Parathyroid adenoma (tissue), 2 donors: ENCODE measurements at regions not wholly inside any gene's neighbourhood (a gene's known extent, or its start where the extent isn't known, plus 50 kb on each side); places are given as distances from the start of the nearest gene placed in this dataset.

ENCODE experiments used
- H2AFZ ChIP-seq: fragments of 300-600 bp; sonication (generic); one replicate; pipeline ENCODE4 v1.7.0; 2017; ENCODE audit warnings: antibody characterized with exemption, mild to moderate bottlenecking
- H3K27ac ChIP-seq: fragments of 300-600 bp; sonication (generic); one replicate; pipeline ENCODE4 v1.7.0; 2017
- H3K27me3 ChIP-seq: fragments of 300-600 bp; sonication (generic); one replicate; pipeline ENCODE4 v1.7.0; 2017; ENCODE audit warnings: low read length; ENCODE audit not compliant: control insufficient read depth, insufficient read depth
- H3K36me3 ChIP-seq: fragments of 300-600 bp; sonication (generic); one replicate; pipeline ENCODE4 v1.7.0; 2017; ENCODE audit warnings: low read length; ENCODE audit not compliant: control insufficient read depth, insufficient read depth
- H3K4me1 ChIP-seq: fragments of 300-600 bp; sonication (generic); one replicate; pipeline ENCODE4 v1.7.0; 2017; ENCODE audit warnings: control low read depth
- H3K4me2 ChIP-seq: fragments of 300-600 bp; sonication (generic); one replicate; pipeline ENCODE4 v1.7.0; 2017; ENCODE audit warnings: low read length
- H3K4me3 ChIP-seq: fragments of 300-600 bp; sonication (generic); one replicate; pipeline ENCODE4 v1.7.0; 2017; ENCODE audit warnings: low read depth, low read length
- H3K79me2 ChIP-seq: fragments of 300-600 bp; sonication (generic); one replicate; pipeline ENCODE4 v1.7.0; 2017; ENCODE audit warnings: control low read depth
- H3K9ac ChIP-seq: fragments of 300-600 bp; sonication (generic); one replicate; pipeline ENCODE4 v1.7.0; 2017; ENCODE audit warnings: mild to moderate bottlenecking
- H3K9me3 ChIP-seq: fragments of 300-600 bp; sonication (generic); one replicate; pipeline ENCODE4 v1.7.0; 2017; ENCODE audit warnings: low read length; ENCODE audit not compliant: control insufficient read depth
- CTCF ChIP-seq: fragments of 300-600 bp; sonication (generic); IDR thresholded peaks from one replicate; pipeline ENCODE4 v1.7.0; 2017; ENCODE audit warnings: antibody characterized with exemption, mild to moderate bottlenecking
- donor health status: primary hyperparathyroidism.

DNA sequence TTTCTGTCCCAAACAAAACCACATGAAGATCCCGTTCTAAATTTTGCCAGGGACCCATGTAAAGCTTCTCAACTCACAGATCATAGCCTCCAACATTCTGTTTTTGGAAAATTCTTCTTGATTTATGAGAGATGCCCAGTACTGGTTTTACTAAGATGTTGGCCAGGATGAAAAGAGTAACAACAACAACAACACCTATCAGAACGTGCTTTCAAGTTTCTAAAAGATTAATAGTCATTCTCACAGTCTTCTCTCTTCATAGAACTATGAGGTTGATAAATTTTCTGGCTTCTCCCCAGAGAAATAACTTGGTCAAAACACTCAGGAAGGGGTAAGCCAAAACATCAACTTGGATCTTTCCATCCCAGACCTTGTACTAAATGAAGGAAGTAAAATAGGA lies 567.5 kb upstream of the IGFBP3 start:
- H3K36me3 ChIP-seq, result no peaks in the 10 kb centered on the region
- H2AFZ ChIP-seq, result no peak overlapping the region
- H3K27me3 ChIP-seq, result no peaks in the 10 kb centered on the region
- TF ChIP-seq CTCF, result no peak
- no peak overlapping the region for H3K4me2 ChIP-seq
- H3K27ac ChIP-seq, result no peak overlapping the region
- no peaks in the 10 kb centered on the region for H3K79me2 ChIP-seq
- H3K4me3 ChIP-seq, result no peak overlapping the region
- no peak overlapping the region for H3K9ac ChIP-seq
- H3K4me1 ChIP-seq, result no peaks in the 10 kb centered on the region
- no peaks in the 10 kb centered on the region for H3K9me3 ChIP-seq

DNA sequence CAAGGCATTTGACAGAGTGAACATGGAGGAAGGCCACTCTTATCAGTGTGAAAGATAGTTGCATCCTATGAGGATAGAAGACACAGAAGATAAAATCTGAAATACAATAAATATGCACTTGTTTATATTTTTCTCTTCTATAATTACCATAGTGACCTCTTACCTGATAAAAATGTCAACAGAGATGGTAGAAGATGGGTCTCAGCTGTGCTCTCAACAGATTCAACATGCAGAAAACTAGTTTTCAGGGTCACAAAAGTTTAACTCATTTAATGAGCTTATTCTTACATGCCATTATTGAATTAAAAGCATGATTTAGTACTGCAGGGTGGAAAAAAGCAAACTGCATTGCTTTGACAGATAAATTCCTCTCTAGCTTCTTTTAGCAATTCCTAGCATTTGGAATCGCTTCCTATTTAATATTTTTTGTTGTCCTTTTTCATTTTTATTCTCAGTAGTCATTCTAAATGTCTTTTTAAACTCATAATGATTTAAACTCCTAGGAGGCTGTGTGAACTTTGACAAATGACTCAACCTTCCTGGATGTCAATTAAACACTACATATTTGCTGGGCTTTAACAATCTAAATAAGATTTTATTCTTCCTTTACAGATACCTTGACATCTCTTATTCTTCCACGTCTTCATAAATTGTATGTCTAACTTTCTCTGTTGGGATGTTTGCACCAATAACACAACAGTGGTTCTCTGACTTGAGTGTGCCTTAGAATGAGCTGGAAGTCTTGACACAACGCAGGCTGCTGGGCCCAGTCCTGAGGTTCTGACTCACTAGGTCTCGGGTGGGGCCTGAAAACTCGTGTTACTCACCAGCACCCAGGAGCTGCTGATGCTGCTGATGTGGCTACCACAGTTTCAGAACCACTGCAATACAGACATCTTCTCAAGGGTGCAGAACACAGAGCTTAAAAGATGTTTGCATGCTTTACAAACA lies 565.5 kb upstream of the IGFBP3 start:
- H3K27ac ChIP-seq, result no peak overlapping the region
- H3K9me3 ChIP-seq, result no peaks in the 10 kb centered on the region

DNA sequence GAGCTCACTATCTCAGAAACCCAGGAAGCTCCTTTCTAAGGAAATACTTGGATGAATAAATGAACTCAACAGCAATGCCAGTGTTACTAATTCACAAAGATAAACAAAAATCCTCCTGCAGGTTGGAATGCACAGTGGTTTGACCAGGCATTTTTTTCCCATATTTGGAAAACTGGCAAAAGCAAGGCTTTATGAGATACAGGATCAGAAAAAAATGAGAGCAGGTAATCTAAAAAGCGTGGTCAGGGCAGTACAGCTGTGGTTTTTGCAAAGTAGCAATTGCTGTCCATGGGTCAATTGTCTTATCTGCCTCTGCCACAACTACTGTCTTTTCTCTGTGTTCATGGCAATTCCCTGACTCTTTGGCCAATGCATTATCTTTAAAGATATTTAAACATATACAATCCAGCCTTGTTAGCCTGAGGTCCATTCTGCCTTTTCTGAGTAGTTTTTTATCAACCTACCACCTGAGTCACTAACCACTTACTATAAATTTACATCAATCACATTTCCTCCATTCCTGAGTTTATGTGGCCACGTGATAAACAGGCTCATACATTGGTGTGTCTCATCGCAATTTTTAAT lies 564.5 kb upstream of the IGFBP3 start:
- H3K36me3 ChIP-seq, result no peaks in the 10 kb centered on the region
- no peak overlapping the region for H3K27ac ChIP-seq
- H3K4me3 ChIP-seq, result no peak overlapping the region
- H2AFZ ChIP-seq, result no peak overlapping the region
- no peak overlapping the region for H3K9ac ChIP-seq
- H3K4me1 ChIP-seq, result no peaks in the 10 kb centered on the region
- no peaks in the 10 kb centered on the region for H3K27me3 ChIP-seq
- no peak for TF ChIP-seq CTCF
- no peaks in the 10 kb centered on the region for H3K79me2 ChIP-seq
- no peaks in the 10 kb centered on the region for H3K9me3 ChIP-seq
- no peak overlapping the region for H3K4me2 ChIP-seq

More for the DNA sequence above, 565.5 kb upstream of the IGFBP3 start:
- Histone ChIP-seq H3K4me1 (no peaks in the 10 kb centered on the region), H3K4me3 (no peak overlapping the region), H3K79me2 (no peaks in the 10 kb centered on the region), H3K27me3 (no peaks in the 10 kb centered on the region), H3K9ac (no peak overlapping the region), H3K4me2 (no peak overlapping the region), H2AFZ (no peak overlapping the region), H3K36me3 (no peaks in the 10 kb centered on the region)
- no peak for TF ChIP-seq CTCF

- Histone ChIP-seq H2AFZ (no peak overlapping the region), H3K9me3 (no peaks in the 10 kb centered on the region), H3K79me2 (no peaks in the 10 kb centered on the region), H3K27me3 (no peaks in the 10 kb centered on the region), H3K9ac (no peak overlapping the region), H3K36me3 (no peaks in the 10 kb centered on the region), H3K4me3 (no peak overlapping the region), H3K4me1 (no peaks in the 10 kb centered on the region), H3K4me2 (no peak overlapping the region), H3K27ac (no peak overlapping the region)
- no peak for TF ChIP-seq CTCF
These were observed 563.8 kb upstream of the IGFBP3 start for GRCh38 chr7:46484906-46485305.
